SIG-M5 treated with dmso at 0.1 percent for 504 hours (cell line): ENCODE measurements at regions not wholly inside any gene's neighbourhood (a gene's known extent, or its start where the extent isn't known, plus 50 kb on each side); places are given as distances from the start of the nearest gene placed in this dataset.

Source experiments
- DNase-seq: peaks from one replicate; lab custom pipeline; 2025; ENCODE audit not compliant: unreplicated experiment; lab: John Stamatoyannopoulos, UW

GRCh38 chr5:53211799-53212198 lies 102.2 kb upstream of the MOCS2 start:
- no peak for DNase-seq

- no peak for DNase-seq
These were observed 109.6 kb upstream of the MOCS2 start for GRCh38 chr5:53219174-53219573.

GRCh38 chr5:53219610-53220009 lies 110.1 kb upstream of the MOCS2 start:
- DNase-seq: no peak

GRCh38 chr5:53233645-53234405 lies 124.3 kb upstream of the MOCS2 start:
- DNase-seq: no peak

- no peak for DNase-seq
These were observed 127.1 kb upstream of the MOCS2 start for GRCh38 chr5:53236683-53237082.

GRCh38 chr5:53237876-53238275 lies 128.3 kb upstream of the MOCS2 start:
- no peak for DNase-seq

- DNase-seq: no peak
These were observed 129.9 kb upstream of the MOCS2 start for GRCh38 chr5:53239301-53239990.

GRCh38 chr5:53240661-53241060 lies 131.1 kb upstream of the MOCS2 start:
- DNase-seq: no peak

GRCh38 chr5:53241572-53241971 lies 132.0 kb upstream of the MOCS2 start:
- DNase-seq: no peak

- DNase-seq: no peak
These were observed 133.8 kb upstream of the MOCS2 start for GRCh38 chr5:53243403-53243802.

- DNase-seq: no peak
These were observed 136.7 kb upstream of the MOCS2 start for GRCh38 chr5:53246042-53246836.

- no peak for DNase-seq
These were observed 140.1 kb upstream of the MOCS2 start for GRCh38 chr5:53249529-53250200.

- no peak for DNase-seq
These were observed 140.6 kb upstream of the MOCS2 start for GRCh38 chr5:53250201-53250550.

- DNase-seq: no peak
These were observed 143.9 kb upstream of the MOCS2 start for GRCh38 chr5:53253421-53253871.

GRCh38 chr5:53256746-53257145 lies 147.2 kb upstream of the MOCS2 start:
- no peak for DNase-seq

GRCh38 chr5:53257806-53258373 lies 148.3 kb upstream of the MOCS2 start:
- DNase-seq: no peak

- no peak for DNase-seq
These were observed 149.6 kb upstream of the MOCS2 start for GRCh38 chr5:53259176-53259575.

- DNase-seq: no peak
These were observed 150.9 kb upstream of the MOCS2 start for GRCh38 chr5:53260446-53260845.

GRCh38 chr5:53261245-53261644 lies 151.7 kb upstream of the MOCS2 start:
- no peak for DNase-seq

- no peak for DNase-seq
These were observed 152.9 kb upstream of the MOCS2 start for GRCh38 chr5:53262348-53262970.
